Posterior vena cava (tissue), 2 donors: ENCODE measurements at regions not wholly inside any gene's neighbourhood (a gene's known extent, or its start where the extent isn't known, plus 50 kb on each side); places are given as distances from the start of the nearest gene placed in this dataset.
"Not testable (repeated sequence)": the region's sequence is repeated elsewhere in the genome, so short reads cannot be mapped to it uniquely, and the experiment has no call there.

ENCODE experiments used
- DNase-seq: peaks from one replicate; pipeline ENCODE4 v3.0.0-alpha.2; 2020; ENCODE audit warnings: low spot score
- intact Hi-C, 2 donors: fragments of 100-400 bp; cut with DNase I; formaldehyde crosslinking; loops; one replicate each; pipeline versions ENCODE4 v1.14.1 to v1.14.2; 2022 to 2023
- donor health status: DM: yes; HTN: yes; CAD: no.
- donor health status: DM: yes; HTN: yes; CAD: no.

GRCh38 chr12:23375621-23376020 is 573.8 kb downstream of the SOX5 start:
- intact Hi-C loops, result no loop called here
- DNase-seq, result no peak

DNA sequence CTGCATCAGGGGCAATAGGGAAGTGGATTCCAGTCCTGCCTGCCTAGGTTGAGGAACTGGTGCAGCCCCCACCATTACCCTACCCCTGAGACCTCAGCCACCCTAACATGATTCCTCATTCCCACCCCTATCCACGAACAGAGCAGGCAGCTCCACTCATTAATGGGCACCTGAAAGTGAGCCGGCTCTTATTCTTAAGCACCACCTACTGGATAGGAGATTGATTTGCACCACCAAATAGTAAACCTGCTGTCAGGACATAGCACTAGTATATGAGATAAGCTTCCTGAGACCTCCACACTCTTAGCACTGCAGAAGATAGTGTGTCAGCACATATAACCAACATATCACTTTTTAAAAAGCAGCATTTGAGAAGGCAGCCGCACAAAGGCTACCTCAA is 573.2 kb downstream of the SOX5 start:
- DNase-seq, result no peak
- intact Hi-C loops, result no loop called here

- intact Hi-C loops, result loop anchor here in 1 of 2 donors (5.0 kb wide), 1 partner anchor 1512 kb away; no protein-coding TSS in a partner anchor
- no peak for DNase-seq
These were observed 568.9 kb downstream of the SOX5 start for GRCh38 chr12:23380419-23381100.

GRCh38 chr12:23388898-23389297 is 560.6 kb downstream of the SOX5 start:
- intact Hi-C loops, result not testable (repeated sequence)

GRCh38 chr12:23389315-23389714 is 560.2 kb downstream of the SOX5 start:
- DNase-seq, intact Hi-C loops: not testable (repeated sequence)

More at GRCh38 chr12:23388898-23389297, 560.6 kb downstream of the SOX5 start:
- not testable (repeated sequence) for DNase-seq

GRCh38 chr12:23399402-23399933 is 550.0 kb downstream of the SOX5 start:
- intact Hi-C loops, result no loop called here
- no peak for DNase-seq

GRCh38 chr12:23415180-23415579 is 534.3 kb downstream of the SOX5 start:
- intact Hi-C loops, result no loop called here
- no peak for DNase-seq

- intact Hi-C loops, result no loop called here
These were observed 527.9 kb downstream of the SOX5 start for GRCh38 chr12:23421556-23421955.

DNA sequence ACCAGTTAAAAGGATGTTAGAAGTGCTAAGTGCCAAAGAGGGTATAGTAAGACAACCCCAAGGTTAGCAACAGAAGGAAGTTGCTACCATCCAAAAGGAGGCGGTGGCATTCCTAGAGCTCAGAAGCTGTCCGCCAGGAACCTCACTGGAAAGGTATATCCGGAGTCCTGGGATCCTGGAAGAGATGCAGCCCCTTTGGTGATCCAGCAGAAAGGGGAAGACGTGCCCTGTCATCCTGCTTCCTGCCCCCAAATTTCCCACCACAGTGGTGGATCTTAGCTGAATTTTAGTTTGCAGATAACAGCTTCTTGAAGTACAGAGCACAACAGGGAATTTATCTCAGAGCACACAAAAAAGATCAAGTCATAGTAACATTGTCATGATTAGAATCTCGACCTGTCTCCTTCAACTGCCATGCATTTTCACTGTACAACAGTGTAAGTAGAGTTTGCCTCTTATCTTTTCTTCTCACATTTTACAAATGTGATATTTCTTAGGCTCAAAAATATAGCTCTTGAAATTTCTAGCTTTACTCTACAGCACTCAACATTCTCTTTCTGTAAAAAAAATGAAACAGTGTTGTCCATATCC is 526.3 kb downstream of the SOX5 start:
- no peak for DNase-seq
- intact Hi-C loops, result no loop called here

More at GRCh38 chr12:23421556-23421955, 527.9 kb downstream of the SOX5 start:
- DNase-seq, result no peak

DNA sequence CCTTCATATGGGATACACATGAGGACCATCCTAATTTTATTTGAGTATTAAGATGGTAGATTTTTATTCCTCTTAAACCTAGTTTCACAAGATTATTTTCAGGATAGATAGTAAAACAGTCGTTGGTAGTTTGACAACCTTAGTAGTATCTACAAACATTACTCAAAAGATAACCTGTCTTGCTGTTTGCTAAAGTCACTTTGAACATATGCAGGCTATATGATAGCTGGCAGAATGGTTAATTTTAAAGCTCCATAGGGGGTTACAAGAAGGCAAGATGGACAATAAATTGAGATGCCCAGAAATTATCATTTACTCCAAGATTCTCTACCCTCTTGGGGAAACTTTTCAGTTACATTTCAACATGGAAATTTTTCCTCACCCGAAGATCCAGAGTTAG is 525.7 kb downstream of the SOX5 start:
- no peak for DNase-seq
- intact Hi-C loops, result no loop called here

DNA sequence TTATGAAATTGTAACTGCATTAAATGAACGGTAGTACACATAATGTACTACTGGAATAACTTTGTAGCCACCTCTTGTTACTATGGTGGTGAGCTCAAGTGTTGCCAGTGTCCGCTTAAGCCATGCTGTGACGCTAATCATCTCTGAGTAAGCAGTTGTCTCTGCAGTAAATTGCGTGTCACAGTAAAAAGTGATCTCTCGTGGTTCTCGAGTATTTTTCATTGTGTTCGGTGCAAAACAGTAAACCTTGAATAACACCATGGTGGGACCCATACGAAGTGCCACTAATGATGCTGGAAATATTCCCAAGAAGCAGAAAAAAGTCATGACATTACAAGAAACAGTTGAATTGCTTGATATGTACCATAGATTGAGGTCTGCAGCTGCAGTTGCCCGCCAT is 524.8 kb downstream of the SOX5 start:
- no peak for DNase-seq
- intact Hi-C loops, result no loop called here

- DNase-seq, result no peak
- intact Hi-C loops, result no loop called here
These were observed 523.1 kb downstream of the SOX5 start for GRCh38 chr12:23426328-23426727.

DNA sequence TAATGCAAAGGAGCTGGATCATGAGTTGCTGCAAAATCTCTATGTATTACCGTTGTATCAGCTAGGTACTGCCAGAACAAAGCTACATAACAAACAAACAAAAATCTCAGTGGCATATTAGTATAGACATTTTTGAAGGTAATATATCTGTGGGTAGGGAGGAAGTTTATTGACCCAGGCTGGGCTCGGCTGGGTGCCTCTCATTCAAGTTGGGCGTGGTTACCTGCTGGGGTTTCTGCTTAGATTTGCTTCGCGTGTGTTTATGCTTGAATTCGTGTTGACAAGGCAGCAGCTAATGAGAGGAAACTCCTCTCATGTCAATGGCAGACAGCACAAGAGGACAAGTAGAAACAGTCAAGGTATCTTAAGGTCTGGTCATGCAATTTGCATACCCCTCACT is 520.7 kb downstream of the SOX5 start:
- no peak for DNase-seq
- intact Hi-C loops, result no loop called here

DNA sequence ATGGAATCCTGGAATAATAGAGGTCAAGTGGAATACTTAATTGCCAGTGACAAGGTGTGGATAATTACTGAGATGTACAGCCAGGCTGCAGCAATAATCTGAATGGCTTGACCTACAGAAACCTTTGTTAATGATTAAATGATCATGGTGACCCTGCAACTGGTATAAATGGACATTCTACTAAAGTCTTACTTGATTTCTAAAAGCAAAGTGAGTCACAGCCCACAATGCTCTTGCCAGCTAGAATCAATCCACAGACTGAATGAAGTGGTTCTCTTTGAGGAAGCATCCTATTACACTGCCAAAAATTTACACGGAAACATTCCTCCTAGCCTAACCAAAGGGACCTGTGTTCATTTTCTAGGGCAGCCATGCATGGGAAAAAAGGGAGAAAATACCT is 518.5 kb downstream of the SOX5 start:
- intact Hi-C loops, result no loop called here
- no peak for DNase-seq

GRCh38 chr12:23433121-23433520 is 516.3 kb downstream of the SOX5 start:
- intact Hi-C loops, result no loop called here
- no peak for DNase-seq

DNA sequence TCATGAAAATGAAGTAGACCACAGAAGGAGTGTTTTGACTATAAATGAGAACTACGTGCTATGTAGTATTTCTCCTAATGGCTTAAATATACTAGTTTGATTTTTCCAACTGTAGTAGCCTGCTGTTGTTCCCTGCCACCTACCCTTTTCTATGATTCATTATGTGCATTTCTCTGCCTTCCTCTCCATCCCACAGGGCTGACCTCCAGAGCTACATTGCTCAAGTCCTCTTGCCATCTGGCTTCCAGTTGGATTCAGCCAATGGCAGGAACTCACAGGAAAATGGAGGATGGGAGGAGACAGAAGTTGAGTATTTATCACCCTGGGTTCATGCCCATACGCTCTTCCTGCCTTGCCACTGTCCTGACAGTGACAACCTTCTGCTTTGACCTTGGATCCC is 515.3 kb downstream of the SOX5 start:
- intact Hi-C loops, result no loop called here
- DNase-seq, result no peak

DNA sequence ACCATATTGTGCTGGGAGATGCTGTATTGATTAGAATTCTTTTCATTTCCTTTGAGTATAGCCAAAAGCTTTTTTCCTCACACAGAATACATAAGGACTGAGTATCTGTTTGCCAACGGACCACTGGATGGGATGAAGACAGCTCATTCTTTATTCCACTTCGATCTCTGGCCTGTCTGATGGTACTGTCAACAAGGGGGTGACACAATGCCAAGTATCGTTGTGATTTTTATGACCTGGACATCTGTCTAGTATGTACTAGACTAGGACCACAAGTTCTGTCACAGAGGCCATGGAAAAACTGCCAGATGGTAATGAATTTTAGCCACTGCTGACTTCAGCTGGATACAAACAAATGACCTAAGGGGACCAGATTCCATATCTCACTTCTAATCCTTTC is 502.7 kb downstream of the SOX5 start:
- no peak for DNase-seq
- intact Hi-C loops, result no loop called here

DNA sequence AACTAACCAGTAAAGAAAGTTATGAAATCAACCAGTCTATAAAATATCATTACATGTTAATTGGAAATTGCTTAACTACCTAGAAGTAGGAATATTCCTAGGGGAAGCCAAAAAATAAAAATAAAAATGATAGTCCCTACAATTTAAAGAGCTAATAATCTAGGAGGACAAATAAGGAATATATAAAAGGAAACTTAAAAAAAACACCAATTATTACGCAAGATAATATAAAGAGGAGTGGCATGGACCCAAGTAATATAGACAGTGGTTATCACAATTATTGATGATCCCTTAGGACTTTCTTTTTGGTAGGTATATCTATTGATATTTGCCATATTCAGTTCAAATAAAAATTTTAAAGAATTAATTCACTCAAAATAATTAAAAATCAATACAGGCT is 498.7 kb downstream of the SOX5 start:
- intact Hi-C loops, result no loop called here
- no peak for DNase-seq

DNA sequence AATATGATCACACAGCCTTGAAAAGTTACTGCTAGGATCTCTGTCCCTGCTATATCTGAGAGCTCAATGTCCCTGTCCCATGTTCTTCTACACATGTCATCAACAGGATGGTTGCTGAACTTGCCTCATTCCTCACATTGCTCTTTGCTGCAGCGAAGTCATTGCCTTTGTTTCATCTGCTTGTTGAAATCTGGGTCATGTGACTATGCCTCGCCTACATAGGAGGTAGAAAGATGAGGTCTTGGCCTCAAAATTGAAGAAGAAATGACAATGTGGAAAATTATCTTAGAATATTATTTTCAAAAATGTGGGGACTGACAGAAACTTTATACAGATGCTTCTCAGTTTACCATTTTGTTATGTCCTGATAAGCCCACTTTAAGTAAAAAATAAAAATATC is 494.2 kb downstream of the SOX5 start:
- DNase-seq, result no peak
- intact Hi-C loops, result no loop called here

GRCh38 chr12:23458640-23459039 is 490.8 kb downstream of the SOX5 start:
- DNase-seq, result no peak
- intact Hi-C loops, result no loop called here

DNA sequence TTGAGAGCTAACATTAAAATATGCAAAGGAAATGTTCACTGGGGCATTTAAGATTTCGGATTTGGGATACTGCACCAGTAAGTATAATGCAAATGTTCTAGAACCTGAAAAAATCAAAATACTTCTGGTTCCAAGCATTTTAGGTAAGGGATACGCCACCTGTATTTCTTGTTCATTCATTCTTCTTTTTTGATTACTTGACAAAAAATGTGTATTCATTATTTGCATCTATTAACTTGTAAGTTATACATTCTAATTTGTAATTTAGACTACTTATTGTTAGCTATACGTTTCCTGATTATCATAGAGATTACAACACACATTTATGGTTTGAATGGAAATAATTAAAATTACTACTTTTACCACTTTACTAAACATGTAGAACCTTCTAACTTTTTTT is 486.9 kb downstream of the SOX5 start:
- intact Hi-C loops, result no loop called here
- DNase-seq, result no peak
